K562 (cell line): ENCODE measurements at regions not wholly inside any gene's neighbourhood (a gene's known extent, or its start where the extent isn't known, plus 50 kb on each side); places are given as distances from the start of the nearest gene placed in this dataset.
A peak's percentile ranks its signal among the peaks of the same experiment; 100 is the strongest.

Source experiments
- BRD4 ChIP-seq: fragments of 200-600 bp; sonication (generic); IDR thresholded peaks from 2 replicates; pipeline ENCODE4 v1.6.1; 2017; ENCODE audit warnings: inconsistent platforms
- SMAD4 ChIP-seq: fragments of 250-450 bp; sonication (Bioruptor Pico); conservative IDR thresholded peaks from 2 replicates; pipeline ENCODE4 v1.8.0; 2021; ENCODE audit warnings: inconsistent platforms, mild to moderate bottlenecking, moderate library complexity
- ZBTB1 ChIP-seq: sonication (generic); formaldehyde crosslinking; IDR thresholded peaks from 2 replicates; pipeline ENCODE4 v1.8.1; 2023; ENCODE audit warnings: missing genetic modification reagents, low read depth, mild to moderate bottlenecking, borderline replicate concordance
- TF ChIP-seq, protein P1 (sequence below): fragments of 450-650 bp; IDR thresholded peaks from 2 replicates; pipeline ENCODE4 v1.6.1; 2016; ENCODE audit warnings: low read depth
- TF ChIP-seq, protein P2 (sequence below): sonication (generic); formaldehyde crosslinking; IDR thresholded peaks from 2 replicates; pipeline ENCODE4 v1.5.0; 2020; ENCODE audit warnings: missing genetic modification reagents
- TF ChIP-seq, protein P3 (sequence below), 2 experiments: fragments of 450-650 bp; IDR thresholded peaks; 2 replicates each; pipeline ENCODE4 v1.6.1; 2016; ENCODE audit warnings: mild to moderate bottlenecking in 2 of 2, borderline replicate concordance in 1 of 2, low read depth in 1 of 2, moderate library complexity in 1 of 2

DNA sequence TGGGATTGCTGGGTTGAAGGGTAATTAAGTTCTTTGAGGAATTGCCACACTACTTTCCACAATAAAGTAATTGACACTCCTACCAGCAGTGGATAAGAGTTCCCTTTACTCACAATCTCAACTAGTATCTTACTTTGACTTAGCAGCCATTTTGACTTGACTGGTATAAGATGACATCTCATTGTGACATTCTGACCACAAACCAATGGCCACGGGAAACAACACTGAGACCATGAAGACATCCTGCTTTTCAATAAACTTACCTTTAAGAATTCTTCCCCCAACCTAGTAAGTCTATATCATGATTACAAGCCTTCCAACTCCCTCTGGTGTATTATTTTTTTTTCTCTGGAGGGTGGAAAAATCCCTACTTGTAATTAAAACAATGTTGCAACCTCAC, 66.9 kb upstream of the WDR1 start (continued):
- TF ChIP-seq, protein P1, sequence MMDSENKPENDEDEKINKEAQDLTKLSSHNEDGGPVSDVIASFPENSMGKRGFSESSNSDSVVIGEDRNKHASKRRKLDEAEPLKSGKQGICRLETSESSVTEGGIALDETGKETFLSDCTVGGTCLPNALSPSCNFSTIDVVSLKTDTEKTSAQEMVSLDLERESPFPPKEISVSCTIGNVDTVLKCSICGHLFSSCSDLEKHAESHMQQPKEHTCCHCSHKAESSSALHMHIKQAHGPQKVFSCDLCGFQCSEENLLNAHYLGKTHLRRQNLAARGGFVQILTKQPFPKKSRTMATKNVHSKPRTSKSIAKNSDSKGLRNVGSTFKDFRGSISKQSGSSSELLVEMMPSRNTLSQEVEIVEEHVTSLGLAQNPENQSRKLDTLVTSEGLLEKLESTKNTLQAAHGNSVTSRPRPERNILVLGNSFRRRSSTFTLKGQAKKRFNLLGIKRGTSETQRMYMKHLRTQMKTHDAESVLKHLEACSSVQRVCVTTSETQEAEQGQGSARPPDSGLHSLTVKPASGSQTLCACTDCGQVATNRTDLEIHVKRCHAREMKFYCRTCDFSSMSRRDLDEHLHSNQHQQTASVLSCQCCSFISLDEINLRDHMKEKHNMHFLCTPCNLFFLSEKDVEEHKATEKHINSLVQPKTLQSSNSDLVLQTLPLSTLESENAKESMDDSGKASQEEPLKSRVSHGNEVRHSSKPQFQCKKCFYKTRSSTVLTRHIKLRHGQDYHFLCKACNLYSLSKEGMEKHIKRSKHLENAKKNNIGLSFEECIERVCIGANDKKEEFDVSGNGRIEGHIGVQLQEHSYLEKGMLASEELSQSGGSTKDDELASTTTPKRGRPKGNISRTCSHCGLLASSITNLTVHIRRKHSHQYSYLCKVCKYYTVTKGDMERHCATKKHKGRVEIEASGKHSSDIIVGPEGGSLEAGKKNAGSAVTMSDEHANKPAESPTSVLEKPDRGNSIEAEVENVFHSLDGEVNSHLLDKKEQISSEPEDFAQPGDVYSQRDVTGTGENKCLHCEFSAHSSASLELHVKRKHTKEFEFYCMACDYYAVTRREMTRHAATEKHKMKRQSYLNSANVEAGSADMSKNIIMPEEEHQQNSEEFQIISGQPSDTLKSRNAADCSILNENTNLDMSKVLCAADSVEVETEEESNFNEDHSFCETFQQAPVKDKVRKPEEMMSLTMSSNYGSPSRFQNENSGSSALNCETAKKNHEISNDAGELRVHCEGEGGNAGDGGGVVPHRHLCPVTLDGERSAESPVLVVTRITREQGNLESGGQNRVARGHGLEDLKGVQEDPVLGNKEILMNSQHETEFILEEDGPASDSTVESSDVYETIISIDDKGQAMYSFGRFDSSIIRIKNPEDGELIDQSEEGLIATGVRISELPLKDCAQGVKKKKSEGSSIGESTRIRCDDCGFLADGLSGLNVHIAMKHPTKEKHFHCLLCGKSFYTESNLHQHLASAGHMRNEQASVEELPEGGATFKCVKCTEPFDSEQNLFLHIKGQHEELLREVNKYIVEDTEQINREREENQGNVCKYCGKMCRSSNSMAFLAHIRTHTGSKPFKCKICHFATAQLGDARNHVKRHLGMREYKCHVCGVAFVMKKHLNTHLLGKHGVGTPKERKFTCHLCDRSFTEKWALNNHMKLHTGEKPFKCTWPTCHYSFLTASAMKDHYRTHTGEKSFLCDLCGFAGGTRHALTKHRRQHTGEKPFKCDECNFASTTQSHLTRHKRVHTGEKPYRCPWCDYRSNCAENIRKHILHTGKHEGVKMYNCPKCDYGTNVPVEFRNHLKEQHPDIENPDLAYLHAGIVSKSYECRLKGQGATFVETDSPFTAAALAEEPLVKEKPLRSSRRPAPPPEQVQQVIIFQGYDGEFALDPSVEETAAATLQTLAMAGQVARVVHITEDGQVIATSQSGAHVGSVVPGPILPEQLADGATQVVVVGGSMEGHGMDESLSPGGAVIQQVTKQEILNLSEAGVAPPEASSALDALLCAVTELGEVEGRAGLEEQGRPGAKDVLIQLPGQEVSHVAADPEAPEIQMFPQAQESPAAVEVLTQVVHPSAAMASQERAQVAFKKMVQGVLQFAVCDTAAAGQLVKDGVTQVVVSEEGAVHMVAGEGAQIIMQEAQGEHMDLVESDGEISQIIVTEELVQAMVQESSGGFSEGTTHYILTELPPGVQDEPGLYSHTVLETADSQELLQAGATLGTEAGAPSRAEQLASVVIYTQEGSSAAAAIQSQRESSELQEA, result no peak
- TF ChIP-seq, protein P2, sequence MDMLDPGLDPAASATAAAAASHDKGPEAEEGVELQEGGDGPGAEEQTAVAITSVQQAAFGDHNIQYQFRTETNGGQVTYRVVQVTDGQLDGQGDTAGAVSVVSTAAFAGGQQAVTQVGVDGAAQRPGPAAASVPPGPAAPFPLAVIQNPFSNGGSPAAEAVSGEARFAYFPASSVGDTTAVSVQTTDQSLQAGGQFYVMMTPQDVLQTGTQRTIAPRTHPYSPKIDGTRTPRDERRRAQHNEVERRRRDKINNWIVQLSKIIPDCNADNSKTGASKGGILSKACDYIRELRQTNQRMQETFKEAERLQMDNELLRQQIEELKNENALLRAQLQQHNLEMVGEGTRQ (CRISPR knock-in tag), result no peak
- no peak for TF ChIP-seq BRD4
- TF ChIP-seq ZBTB1 (CRISPR knock-in tag), result no peak
- TF ChIP-seq SMAD4 (CRISPR knock-in tag), result peak; percentile 74
- TF ChIP-seq, protein P3, sequence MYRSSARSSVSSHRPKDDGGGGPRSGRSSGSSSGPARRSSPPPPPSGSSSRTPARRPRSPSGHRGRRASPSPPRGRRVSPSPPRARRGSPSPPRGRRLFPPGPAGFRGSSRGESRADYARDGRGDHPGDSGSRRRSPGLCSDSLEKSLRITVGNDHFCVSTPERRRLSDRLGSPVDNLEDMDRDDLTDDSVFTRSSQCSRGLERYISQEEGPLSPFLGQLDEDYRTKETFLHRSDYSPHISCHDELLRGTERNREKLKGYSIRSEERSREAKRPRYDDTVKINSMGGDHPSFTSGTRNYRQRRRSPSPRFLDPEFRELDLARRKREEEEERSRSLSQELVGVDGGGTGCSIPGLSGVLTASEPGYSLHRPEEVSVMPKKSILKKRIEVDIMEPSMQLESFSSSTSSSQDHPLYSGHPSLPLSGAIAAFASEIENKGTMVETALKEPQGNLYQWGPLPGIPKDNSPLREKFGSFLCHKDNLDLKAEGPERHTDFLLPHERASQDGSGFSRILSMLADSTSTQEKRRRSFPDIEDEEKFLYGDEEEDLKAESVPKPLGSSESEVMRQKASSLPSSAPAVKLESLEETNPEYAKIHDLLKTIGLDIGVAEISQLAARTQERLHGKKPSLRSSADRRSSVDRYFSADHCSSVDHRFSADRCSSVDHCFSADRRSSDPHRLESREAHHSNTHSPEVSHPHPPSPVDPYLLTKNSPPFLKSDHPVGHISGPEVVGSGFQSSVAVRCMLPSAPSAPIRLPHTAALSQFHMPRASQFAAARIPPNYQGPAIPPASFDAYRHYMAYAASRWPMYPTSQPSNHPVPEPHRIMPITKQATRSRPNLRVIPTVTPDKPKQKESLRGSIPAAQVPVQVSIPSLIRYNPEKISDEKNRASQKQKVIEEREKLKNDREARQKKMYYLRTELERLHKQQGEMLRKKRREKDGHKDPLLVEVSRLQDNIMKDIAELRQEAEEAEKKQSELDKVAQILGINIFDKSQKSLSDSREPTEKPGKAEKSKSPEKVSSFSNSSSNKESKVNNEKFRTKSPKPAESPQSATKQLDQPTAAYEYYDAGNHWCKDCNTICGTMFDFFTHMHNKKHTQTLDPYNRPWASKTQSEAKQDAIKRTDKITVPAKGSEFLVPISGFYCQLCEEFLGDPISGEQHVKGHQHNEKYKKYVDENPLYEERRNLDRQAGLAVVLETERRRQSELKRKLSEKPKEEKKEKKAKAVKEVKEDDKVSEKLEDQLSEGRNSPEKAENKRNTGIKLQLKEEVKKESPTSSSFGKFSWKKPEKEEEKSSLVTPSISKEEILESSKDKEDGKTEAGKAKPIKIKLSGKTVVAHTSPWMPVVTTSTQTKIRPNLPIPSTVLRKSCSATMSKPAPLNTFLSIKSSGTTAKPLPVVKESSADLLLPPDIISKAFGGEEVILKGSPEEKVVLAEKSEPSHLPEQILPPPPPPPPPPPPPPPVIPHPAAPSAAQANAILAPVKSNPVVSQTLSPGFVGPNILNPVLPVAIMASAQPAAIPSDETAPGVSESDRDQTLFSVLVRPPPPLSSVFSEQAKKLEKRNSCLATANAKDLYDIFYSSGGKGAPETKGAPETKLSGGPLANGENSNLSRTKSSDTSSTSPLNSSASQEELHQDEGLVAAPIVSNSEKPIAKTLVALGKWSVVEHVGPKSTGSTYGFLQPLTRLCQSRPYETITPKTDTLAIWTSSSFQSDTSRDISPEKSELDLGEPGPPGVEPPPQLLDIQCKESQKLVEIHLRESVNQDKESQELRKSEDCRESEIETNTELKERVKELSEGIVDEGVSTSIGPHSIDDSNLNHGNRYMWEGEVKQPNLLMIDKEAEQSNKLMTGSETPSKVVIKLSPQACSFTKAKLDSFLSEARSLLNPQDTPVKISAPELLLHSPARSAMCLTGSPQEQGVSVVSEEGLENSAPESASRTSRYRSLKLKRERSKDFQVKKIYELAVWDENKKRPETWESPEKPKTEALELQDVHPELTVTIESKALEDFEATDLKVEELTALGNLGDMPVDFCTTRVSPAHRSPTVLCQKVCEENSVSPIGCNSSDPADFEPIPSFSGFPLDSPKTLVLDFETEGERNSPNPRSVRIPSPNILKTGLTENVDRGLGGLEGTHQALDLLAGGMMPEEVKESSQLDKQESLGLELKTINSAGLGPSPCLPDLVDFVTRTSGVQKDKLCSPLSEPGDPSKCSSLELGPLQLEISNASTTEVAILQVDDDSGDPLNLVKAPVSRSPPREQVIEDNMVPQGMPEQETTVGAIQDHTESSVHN (IDR thresholded peaks at IDR 0.05; ENCODE audit: borderline replicate concordance in 1 of 2, low read depth in 1 of 2), result no peak
